ENCODE measurements at regions not wholly inside any gene's neighbourhood (a gene's known extent, or its start where the extent isn't known, plus 50 kb on each side); places are given as distances from the start of the nearest gene placed in this dataset.

DNA sequence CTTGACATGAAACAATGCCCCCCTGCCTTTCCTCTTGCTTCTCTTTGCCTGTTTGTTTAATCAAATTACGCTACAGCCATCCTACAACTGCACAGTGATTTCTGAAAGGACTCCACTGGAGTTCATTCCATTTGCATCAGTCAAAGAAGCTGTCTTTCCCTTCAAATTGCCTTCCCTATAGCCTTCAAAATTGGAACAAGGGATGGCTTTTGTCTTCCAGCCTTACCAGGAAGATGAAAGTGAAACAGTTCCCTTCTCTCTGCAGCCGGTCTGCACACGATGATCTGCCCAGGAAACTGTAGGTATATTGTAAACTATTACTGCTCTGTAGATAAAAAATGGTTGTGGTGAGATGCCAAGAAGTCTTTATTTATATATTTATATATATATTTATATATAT lies 65.6 kb upstream of the ETS2 start:
- no peak for DNase-seq (ENCODE audit: low read depth, low spot score)

- no peak for DNase-seq (ENCODE audit: low read depth, low spot score)
Measured at GRCh38 chr21:38741092-38741949, 64.4 kb upstream of the ETS2 start.

GRCh38 chr21:38741950-38742256 lies 63.8 kb upstream of the ETS2 start:
- no peak for DNase-seq (ENCODE audit: low read depth, low spot score)

DNA sequence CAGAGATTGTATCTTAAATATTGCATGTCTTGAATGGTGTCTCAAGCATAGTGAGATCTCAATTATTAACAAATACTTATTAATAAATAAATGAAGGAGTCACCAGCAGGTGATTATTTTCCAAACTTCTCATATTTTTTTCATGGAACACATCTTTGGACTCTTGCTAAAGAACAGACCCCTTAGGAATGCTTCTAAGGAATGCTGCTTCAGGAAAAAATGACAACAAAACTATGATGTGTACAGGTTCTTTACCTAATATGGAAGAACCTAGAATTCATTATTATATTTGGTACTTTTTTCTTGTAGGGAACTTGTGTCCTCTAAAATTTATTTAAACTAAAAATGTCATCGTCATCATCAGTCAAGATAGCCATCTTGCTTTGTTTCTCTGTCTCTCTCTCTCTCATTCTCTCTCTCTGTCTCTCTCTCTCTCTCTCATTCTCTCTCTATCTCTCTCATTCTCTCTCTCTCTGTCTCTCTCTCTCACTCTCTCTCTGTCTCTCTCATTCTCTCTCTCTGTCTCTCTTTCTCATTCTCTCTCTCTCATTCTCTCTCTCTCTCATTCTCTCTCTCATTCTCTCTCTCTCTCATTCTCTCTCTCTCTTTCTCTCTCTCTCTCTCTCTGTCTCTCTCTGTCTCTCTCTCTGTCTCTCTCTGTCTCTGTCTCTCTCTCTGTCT lies 63.0 kb upstream of the ETS2 start:
- DNase-seq (ENCODE audit: low read depth, low spot score) = no peak

DNA sequence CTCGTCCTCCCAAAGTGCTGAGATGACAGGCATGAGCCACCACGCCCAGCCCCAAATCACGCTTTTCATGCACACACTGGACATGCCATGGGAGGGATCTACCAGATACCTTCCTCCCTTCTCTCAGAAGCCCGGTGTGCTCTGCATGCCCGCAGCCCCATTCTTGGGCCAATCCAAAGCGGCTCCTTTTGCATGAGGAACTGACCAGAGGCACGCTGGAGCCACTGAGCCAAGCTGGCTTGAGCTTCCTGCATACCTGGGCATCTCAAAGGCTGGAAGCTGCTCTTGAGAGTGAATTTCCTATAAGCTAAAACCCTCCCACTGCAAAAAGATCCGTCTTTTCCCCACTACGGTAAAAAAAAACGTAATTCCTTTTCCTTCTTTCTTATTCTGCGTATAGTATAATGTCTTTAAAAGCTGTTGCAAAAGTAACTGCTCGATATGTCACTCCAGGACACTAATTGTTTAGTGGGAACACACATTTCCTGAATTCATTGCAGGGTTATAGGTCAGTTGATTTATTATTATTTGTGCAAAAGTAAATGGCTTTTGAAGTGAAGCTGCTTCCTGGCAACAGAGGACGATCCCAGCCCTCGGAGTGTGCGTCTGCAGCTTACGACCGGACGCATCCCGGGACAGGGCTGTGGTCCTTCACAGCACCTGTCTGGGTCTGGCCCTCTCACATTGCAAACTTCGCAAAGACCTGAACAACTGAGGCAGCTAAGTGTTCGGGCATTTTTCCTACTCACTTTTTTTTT lies 61.8 kb upstream of the ETS2 start:
- no peak for DNase-seq (ENCODE audit: low read depth, low spot score)

DNA sequence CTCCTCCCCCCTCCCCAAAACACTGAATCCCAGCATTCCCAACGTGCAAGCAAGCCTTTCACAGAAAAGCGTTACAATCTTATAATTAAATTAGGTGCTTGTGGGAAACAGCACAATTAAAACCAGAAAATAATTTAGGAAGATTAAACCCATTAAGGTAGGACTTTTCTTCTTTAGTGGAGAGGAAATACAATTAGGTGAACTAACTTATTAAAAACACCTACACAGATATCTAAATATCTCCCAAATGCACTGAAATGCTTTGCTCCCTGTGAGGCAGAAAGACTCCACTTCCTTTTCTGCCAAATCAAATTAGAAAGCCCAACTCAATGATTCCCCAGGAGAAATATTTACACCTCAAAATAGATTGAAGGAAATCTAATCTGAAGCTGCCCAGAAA lies 60.9 kb upstream of the ETS2 start:
- no peak for DNase-seq (ENCODE audit: low read depth, low spot score)

GRCh38 chr21:38747810-38748209 lies 57.9 kb upstream of the ETS2 start:
- DNase-seq (ENCODE audit: low read depth, low spot score) = no peak

DNA sequence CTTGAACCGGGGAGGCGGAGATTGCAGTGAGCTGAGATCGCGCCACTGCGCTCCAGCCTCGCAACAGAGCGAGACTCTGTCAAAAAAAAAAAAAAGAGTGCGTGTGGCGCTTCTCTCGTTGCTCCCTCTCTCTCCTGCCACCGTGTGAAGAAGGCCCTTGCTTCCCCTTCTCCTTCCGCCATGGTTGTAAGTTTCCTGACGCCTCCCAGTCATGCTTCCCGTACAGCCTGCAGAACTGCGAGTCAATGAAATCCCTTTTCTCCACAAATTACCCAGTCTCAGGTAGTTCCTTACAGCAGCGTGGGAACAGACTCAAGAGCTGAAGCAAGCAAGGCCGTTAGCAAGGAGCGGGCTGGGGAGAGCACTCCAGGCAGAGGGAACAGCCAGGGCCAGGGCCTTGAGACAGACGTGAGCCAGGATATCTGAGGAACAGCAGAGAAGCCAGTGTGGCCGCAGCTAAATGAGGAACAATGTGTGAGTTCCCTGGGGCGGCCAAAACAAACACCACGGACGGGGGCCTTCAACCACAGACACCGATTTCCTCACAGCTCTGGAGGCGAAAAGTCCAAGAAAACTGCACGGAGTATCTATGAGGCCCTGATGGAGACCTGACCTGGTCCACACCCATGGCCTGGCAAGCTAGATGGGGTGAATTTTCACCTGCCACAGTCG lies 54.2 kb upstream of the ETS2 start:
- no peak for DNase-seq (ENCODE audit: low read depth, low spot score)

DNA sequence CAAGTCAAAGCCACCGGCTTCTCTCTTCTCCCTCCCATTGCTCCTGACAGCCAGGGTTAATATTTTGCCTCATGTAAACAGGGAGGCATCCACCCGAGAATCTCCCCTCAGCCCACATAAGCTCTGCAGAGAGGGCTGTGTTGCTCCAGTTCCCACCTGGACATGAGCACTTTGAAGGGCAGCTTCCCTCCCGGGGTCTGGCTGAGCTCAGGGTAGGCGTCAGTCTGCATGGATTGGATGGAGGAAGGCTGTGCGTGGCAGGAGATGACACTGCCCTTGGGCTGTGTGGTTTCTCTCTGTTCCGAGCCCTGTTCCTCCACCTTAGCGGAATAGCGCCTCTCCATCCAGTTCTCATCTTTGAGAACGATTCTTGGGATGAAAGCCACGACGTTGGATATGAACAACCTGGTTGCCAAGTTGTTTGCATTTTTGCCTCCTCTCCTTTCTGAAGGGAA lies 53.7 kb upstream of the ETS2 start:
- no peak for DNase-seq (ENCODE audit: low read depth, low spot score)

GRCh38 chr21:38753114-38753513 lies 52.6 kb upstream of the ETS2 start:
- no peak for DNase-seq (ENCODE audit: low read depth, low spot score)

DNA sequence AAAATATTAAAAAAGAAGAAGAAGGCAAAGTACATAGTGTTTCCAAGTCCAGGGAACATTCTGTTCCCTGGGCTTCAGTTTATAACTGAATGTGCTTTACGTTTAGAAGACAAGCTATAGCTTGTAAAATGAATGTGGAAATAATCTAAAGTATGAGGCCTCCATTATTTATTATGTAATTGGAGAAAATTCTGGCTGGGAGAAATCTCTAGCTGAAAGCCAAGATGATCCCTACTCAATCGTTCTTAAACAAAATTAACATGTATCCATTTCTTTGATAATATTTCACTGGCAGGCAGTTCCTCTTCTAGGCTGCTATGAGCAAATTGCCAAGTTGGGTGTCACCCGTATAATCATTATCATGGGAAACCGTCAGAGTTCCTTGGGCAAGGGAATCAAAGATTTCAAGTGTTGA lies 52.2 kb upstream of the ETS2 start:
- no peak for DNase-seq (ENCODE audit: low read depth, low spot score)
